ENCODE measurements at regions not wholly inside any gene's neighbourhood (a gene's known extent, or its start where the extent isn't known, plus 50 kb on each side); places are given as distances from the start of the nearest gene placed in this dataset.

DNA sequence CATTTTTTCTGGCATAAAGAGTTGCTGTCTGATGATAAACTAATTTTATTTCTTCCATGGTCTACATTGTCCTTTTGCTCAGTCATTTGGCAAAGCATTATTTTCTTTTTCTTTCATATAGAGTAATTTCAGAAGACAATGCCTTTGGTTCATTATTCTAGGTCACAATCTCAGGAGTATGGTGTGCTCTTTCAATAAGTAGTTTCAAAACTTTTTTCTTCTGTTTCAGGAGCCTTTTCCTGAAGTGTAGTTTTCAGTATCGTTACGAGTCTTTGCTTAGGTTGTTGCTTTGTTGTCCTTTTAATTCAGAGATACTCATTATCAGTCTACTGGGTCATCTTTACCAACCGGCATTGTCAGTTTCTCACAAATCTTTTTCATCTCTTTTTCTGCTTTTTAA is 100.4 kb upstream of the GPC1 start:
- no peak overlapping the region for H4K8ac ChIP-seq (ENCODE audit: low read depth, low read length)

DNA sequence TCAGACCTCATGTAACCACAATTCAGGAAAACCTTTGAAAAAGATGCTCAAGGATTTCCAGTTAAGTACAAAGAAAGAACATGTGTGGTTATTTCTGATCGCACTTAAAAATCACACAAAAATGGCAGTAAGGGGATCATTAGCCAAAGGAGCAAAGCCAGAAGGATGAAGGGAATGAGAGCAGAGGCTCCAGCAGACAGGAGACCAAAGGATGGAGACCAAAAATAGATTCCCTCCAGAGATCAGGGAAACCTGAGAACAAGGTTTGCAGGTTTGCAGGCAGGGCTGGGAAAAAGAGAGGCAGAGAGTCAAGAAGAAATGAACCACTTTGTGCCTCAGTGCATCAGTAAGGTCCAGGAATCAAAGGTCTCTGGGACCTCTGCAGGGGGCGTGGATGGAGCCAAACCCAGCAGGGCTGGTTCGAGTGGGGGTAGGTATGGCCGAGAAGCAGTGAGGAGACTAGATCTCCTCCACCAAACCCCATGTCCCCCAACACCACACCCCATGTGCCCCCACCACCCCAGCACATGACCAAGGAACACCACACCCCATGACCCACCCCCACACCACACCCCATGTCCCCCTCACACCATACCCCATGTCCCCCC is 98.5 kb upstream of the GPC1 start:
- Histone ChIP-seq H2BK120ac (ENCODE audit: insufficient read depth, low read length, poor library complexity) (no peak overlapping the region), H2BK12ac (ENCODE audit: low read length) (no peak overlapping the region), H3K9me3 (ENCODE audit: insufficient read depth, low read depth, low read length) (peaks cover 6% of the 10 kb centered on the region), H3K36me3 (ENCODE audit: control insufficient read depth in 1 of 2, insufficient read depth in 2 of 2, low read length in 2 of 2) (no peaks in the 10 kb centered on the region), H3K9ac (ENCODE audit: low read length) (no peak overlapping the region), H3K27ac (ENCODE audit: low read depth, low read length) (no peak overlapping the region), H3K4ac (ENCODE audit: low read depth, low read length) (no peak overlapping the region), H3K18ac (ENCODE audit: low read length) (no peak overlapping the region), H3K4me1 (ENCODE audit: control insufficient read depth in 1 of 2, insufficient read depth in 2 of 2, low read length in 2 of 2) (no peaks in the 10 kb centered on the region), H4K8ac (ENCODE audit: low read depth, low read length) (no peak overlapping the region), H4K12ac (ENCODE audit: low read depth, low read length) (no peak overlapping the region), H2AK5ac (ENCODE audit: low read length) (no peak overlapping the region), H3K79me2 (ENCODE audit: control insufficient read depth, insufficient read depth, low read length, poor library complexity) (no peaks in the 10 kb centered on the region), H3K23ac (ENCODE audit: low read length) (no peak overlapping the region), H2BK5ac (ENCODE audit: low read depth, low read length, poor library complexity) (no peak overlapping the region), H2AFZ (ENCODE audit: insufficient read depth, low read length, poor library complexity) (no peak overlapping the region), H4K91ac (ENCODE audit: low read depth, low read length) (no peak overlapping the region), H3K79me1 (ENCODE audit: low read length) (no peaks in the 10 kb centered on the region), H3K27me3 (ENCODE audit: insufficient read depth, low read length) (no peaks in the 10 kb centered on the region), H3K4me3 (ENCODE audit: low read depth, low read length) (no peak overlapping the region), H3K4me2 (ENCODE audit: low read length) (no peak overlapping the region), H3K14ac (ENCODE audit: low read length) (no peak overlapping the region)
- no CpG with 5 or more reads among the region's 4 CpGs for WGBS (ENCODE audit: extremely low coverage, insufficient coverage, insufficient read length)
- no peak for DNase-seq

More for the DNA sequence above, 100.4 kb upstream of the GPC1 start:
- Histone ChIP-seq H3K18ac (ENCODE audit: low read length) (no peak overlapping the region), H3K23ac (ENCODE audit: low read length) (no peak overlapping the region), H3K14ac (ENCODE audit: low read length) (no peak overlapping the region), H3K27me3 (ENCODE audit: insufficient read depth, low read length) (no peaks in the 10 kb centered on the region), H2BK5ac (ENCODE audit: low read depth, low read length, poor library complexity) (no peak overlapping the region), H4K91ac (ENCODE audit: low read depth, low read length) (no peak overlapping the region), H2AK5ac (ENCODE audit: low read length) (no peak overlapping the region), H3K27ac (ENCODE audit: low read depth, low read length) (no peak overlapping the region), H3K36me3 (ENCODE audit: control insufficient read depth in 1 of 2, insufficient read depth in 2 of 2, low read length in 2 of 2) (no peaks in the 10 kb centered on the region), H2BK12ac (ENCODE audit: low read length) (no peak overlapping the region), H3K4me2 (ENCODE audit: low read length) (no peak overlapping the region), H3K79me1 (ENCODE audit: low read length) (no peaks in the 10 kb centered on the region), H3K4me1 (ENCODE audit: control insufficient read depth in 1 of 2, insufficient read depth in 2 of 2, low read length in 2 of 2) (no peaks in the 10 kb centered on the region), H3K9me3 (ENCODE audit: insufficient read depth, low read depth, low read length) (peaks cover 7% of the 10 kb centered on the region), H4K12ac (ENCODE audit: low read depth, low read length) (no peak overlapping the region), H3K4me3 (ENCODE audit: low read depth, low read length) (no peak overlapping the region), H3K4ac (ENCODE audit: low read depth, low read length) (no peak overlapping the region), H3K79me2 (ENCODE audit: control insufficient read depth, insufficient read depth, low read length, poor library complexity) (no peaks in the 10 kb centered on the region), H2AFZ (ENCODE audit: insufficient read depth, low read length, poor library complexity) (no peak overlapping the region), H3K9ac (ENCODE audit: low read length) (no peak overlapping the region), H2BK120ac (ENCODE audit: insufficient read depth, low read length, poor library complexity) (no peak overlapping the region)
- WGBS (ENCODE audit: extremely low coverage, insufficient coverage, insufficient read length), result no CpG with 5 or more reads among the region's 3 CpGs
- no peak for DNase-seq

DNA sequence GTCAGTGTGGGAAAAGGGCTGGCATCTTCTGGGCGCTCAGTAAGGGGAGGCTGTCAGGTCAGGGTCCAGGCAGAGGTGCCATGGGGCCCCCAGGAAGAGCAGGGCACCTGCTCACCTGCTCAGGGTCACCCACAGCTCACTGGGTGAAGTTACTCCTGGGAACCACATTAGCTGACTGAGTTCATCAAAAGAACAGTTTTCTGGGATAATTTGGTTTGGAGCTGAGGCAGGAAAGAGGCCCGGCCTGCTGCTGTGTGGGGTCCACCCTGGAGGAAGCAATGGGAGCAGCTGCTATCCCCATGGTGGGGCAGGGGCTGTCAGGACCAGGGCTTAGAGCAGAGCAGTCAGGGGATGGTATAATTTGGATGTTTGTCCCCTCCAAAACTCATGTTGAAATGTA is 97.2 kb upstream of the GPC1 start:
- Histone ChIP-seq H4K8ac (ENCODE audit: low read depth, low read length) (no peak overlapping the region), H3K9ac (ENCODE audit: low read length) (no peak overlapping the region), H3K79me2 (ENCODE audit: control insufficient read depth, insufficient read depth, low read length, poor library complexity) (no peaks in the 10 kb centered on the region), H3K36me3 (ENCODE audit: control insufficient read depth in 1 of 2, insufficient read depth in 2 of 2, low read length in 2 of 2) (no peaks in the 10 kb centered on the region), H4K91ac (ENCODE audit: low read depth, low read length) (no peak overlapping the region), H4K12ac (ENCODE audit: low read depth, low read length) (no peak overlapping the region), H3K4me1 (ENCODE audit: control insufficient read depth in 1 of 2, insufficient read depth in 2 of 2, low read length in 2 of 2) (no peaks in the 10 kb centered on the region), H2BK5ac (ENCODE audit: low read depth, low read length, poor library complexity) (no peak overlapping the region), H3K27ac (ENCODE audit: low read depth, low read length) (no peak overlapping the region), H2BK120ac (ENCODE audit: insufficient read depth, low read length, poor library complexity) (no peak overlapping the region), H2AK5ac (ENCODE audit: low read length) (no peak overlapping the region), H2AFZ (ENCODE audit: insufficient read depth, low read length, poor library complexity) (no peak overlapping the region), H3K14ac (ENCODE audit: low read length) (no peak overlapping the region), H3K4me3 (ENCODE audit: low read depth, low read length) (no peak overlapping the region), H3K27me3 (ENCODE audit: insufficient read depth, low read length) (no peaks in the 10 kb centered on the region), H3K18ac (ENCODE audit: low read length) (no peak overlapping the region), H3K4ac (ENCODE audit: low read depth, low read length) (no peak overlapping the region), H3K79me1 (ENCODE audit: low read length) (no peaks in the 10 kb centered on the region), H3K4me2 (ENCODE audit: low read length) (no peak overlapping the region), H3K9me3 (ENCODE audit: insufficient read depth, low read depth, low read length) (peaks cover 8% of the 10 kb centered on the region), H2BK12ac (ENCODE audit: low read length) (no peak overlapping the region), H3K23ac (ENCODE audit: low read length) (no peak overlapping the region)
- no CpG with 5 or more reads among the region's 2 CpGs for WGBS (ENCODE audit: extremely low coverage, insufficient coverage, insufficient read length)
- DNase-seq, result no peak

GRCh38 chr2:240339411-240340360 is 95.8 kb upstream of the GPC1 start:
- Histone ChIP-seq H2BK12ac (ENCODE audit: low read length) (no peak overlapping the region), H3K79me2 (ENCODE audit: control insufficient read depth, insufficient read depth, low read length, poor library complexity) (no peaks in the 10 kb centered on the region), H3K36me3 (ENCODE audit: control insufficient read depth in 1 of 2, insufficient read depth in 2 of 2, low read length in 2 of 2) (no peaks in the 10 kb centered on the region), H3K27me3 (ENCODE audit: insufficient read depth, low read length) (no peaks in the 10 kb centered on the region), H4K12ac (ENCODE audit: low read depth, low read length) (no peak overlapping the region), H3K9ac (ENCODE audit: low read length) (no peak overlapping the region), H2AK5ac (ENCODE audit: low read length) (no peak overlapping the region), H3K18ac (ENCODE audit: low read length) (no peak overlapping the region), H4K91ac (ENCODE audit: low read depth, low read length) (no peak overlapping the region), H3K4me2 (ENCODE audit: low read length) (no peak overlapping the region), H3K79me1 (ENCODE audit: low read length) (no peaks in the 10 kb centered on the region), H4K8ac (ENCODE audit: low read depth, low read length) (no peak overlapping the region), H2BK120ac (ENCODE audit: insufficient read depth, low read length, poor library complexity) (no peak overlapping the region), H3K9me3 (ENCODE audit: insufficient read depth, low read depth, low read length) (peaks cover 8% of the 10 kb centered on the region), H3K4ac (ENCODE audit: low read depth, low read length) (no peak overlapping the region), H3K4me1 (ENCODE audit: control insufficient read depth in 1 of 2, insufficient read depth in 2 of 2, low read length in 2 of 2) (no peaks in the 10 kb centered on the region), H2BK5ac (ENCODE audit: low read depth, low read length, poor library complexity) (no peak overlapping the region), H3K23ac (ENCODE audit: low read length) (no peak overlapping the region), H3K14ac (ENCODE audit: low read length) (no peak overlapping the region), H3K27ac (ENCODE audit: low read depth, low read length) (no peak overlapping the region), H3K4me3 (ENCODE audit: low read depth, low read length) (no peak overlapping the region), H2AFZ (ENCODE audit: insufficient read depth, low read length, poor library complexity) (no peak overlapping the region)
- no peak for DNase-seq
- no CpG with 5 or more reads among the region's 24 CpGs for WGBS (ENCODE audit: extremely low coverage, insufficient coverage, insufficient read length)
